ENCODE measurements at regions not wholly inside any gene's neighbourhood (a gene's known extent, or its start where the extent isn't known, plus 50 kb on each side); places are given as distances from the start of the nearest gene placed in this dataset.

GRCh38 chr11:42825598-42825997 is 486.2 kb upstream of the API5 start:
- no peaks in the 10 kb centered on the region for H3K27me3 ChIP-seq (ENCODE audit: control insufficient read depth in 2 of 2, insufficient read depth in 1 of 2, low read length in 1 of 2)
- no peaks in the 10 kb centered on the region for H3K9me3 ChIP-seq (ENCODE audit: control insufficient read depth in 2 of 2, insufficient read depth in 1 of 2, low read length in 1 of 2)
- DNase-seq (ENCODE audit: low read depth in 6 of 9, low spot score in 9 of 9): no peak
- H3K4me1 ChIP-seq (ENCODE audit: control insufficient read depth in 2 of 2, insufficient read depth in 2 of 2, low read length in 2 of 2): no peaks in the 10 kb centered on the region
- no peaks in the 10 kb centered on the region for H3K36me3 ChIP-seq (ENCODE audit: control insufficient read depth in 2 of 2, insufficient read depth in 2 of 2, low read length in 1 of 2)
- no peak overlapping the region for H3K4me3 ChIP-seq (ENCODE audit: low read length in 2 of 2)
- no peak overlapping the region for H3K27ac ChIP-seq (ENCODE audit: low read depth in 1 of 2, low read length in 1 of 2)
- WGBS: 98% methylated on average over 1 of the region's 1 CpG

GRCh38 chr11:42827845-42828244 is 484.0 kb upstream of the API5 start:
- Histone ChIP-seq H3K27ac (ENCODE audit: low read depth in 1 of 2, low read length in 1 of 2) (no peak overlapping the region), H3K4me3 (ENCODE audit: low read length in 2 of 2) (no peak overlapping the region), H3K4me1 (ENCODE audit: control insufficient read depth in 2 of 2, insufficient read depth in 2 of 2, low read length in 2 of 2) (no peaks in the 10 kb centered on the region), H3K9me3 (ENCODE audit: control insufficient read depth in 2 of 2, insufficient read depth in 1 of 2, low read length in 1 of 2) (no peaks in the 10 kb centered on the region), H3K36me3 (ENCODE audit: control insufficient read depth in 2 of 2, insufficient read depth in 2 of 2, low read length in 1 of 2) (no peaks in the 10 kb centered on the region), H3K27me3 (ENCODE audit: control insufficient read depth in 2 of 2, insufficient read depth in 1 of 2, low read length in 1 of 2) (no peaks in the 10 kb centered on the region)
- 70% methylated on average over 2 of the region's 2 CpGs for WGBS
- DNase-seq (ENCODE audit: low read depth in 6 of 9, low spot score in 9 of 9): no peak

- 87% methylated on average over 3 of the region's 3 CpGs for WGBS
- no peak overlapping the region for H3K4me3 ChIP-seq (ENCODE audit: low read length in 2 of 2)
Measured at GRCh38 chr11:42837994-42838393, 473.8 kb upstream of the API5 start.

GRCh38 chr11:42840176-42840829 is 471.5 kb upstream of the API5 start:
- H3K4me3 ChIP-seq (ENCODE audit: low read length in 2 of 2): no peak overlapping the region
- H3K27ac ChIP-seq (ENCODE audit: low read depth in 1 of 2, low read length in 1 of 2): no peak overlapping the region
- H3K9me3 ChIP-seq (ENCODE audit: control insufficient read depth in 2 of 2, insufficient read depth in 1 of 2, low read length in 1 of 2): no peaks in the 10 kb centered on the region
- WGBS: 89% methylated on average over 7 of the region's 7 CpGs
- no peaks in the 10 kb centered on the region for H3K36me3 ChIP-seq (ENCODE audit: control insufficient read depth in 2 of 2, insufficient read depth in 2 of 2, low read length in 1 of 2)
- H3K4me1 ChIP-seq (ENCODE audit: control insufficient read depth in 2 of 2, insufficient read depth in 2 of 2, low read length in 2 of 2): no peaks in the 10 kb centered on the region
- no peak for DNase-seq (ENCODE audit: low read depth in 6 of 9, low spot score in 9 of 9)
- no peaks in the 10 kb centered on the region for H3K27me3 ChIP-seq (ENCODE audit: control insufficient read depth in 2 of 2, insufficient read depth in 1 of 2, low read length in 1 of 2)

More at GRCh38 chr11:42837994-42838393, 473.8 kb upstream of the API5 start:
- DNase-seq (ENCODE audit: low read depth in 6 of 9, low spot score in 9 of 9): no peak
- no peaks in the 10 kb centered on the region for H3K9me3 ChIP-seq (ENCODE audit: control insufficient read depth in 2 of 2, insufficient read depth in 1 of 2, low read length in 1 of 2)
- no peak overlapping the region for H3K27ac ChIP-seq (ENCODE audit: low read depth in 1 of 2, low read length in 1 of 2)
- H3K4me1 ChIP-seq (ENCODE audit: control insufficient read depth in 2 of 2, insufficient read depth in 2 of 2, low read length in 2 of 2): no peaks in the 10 kb centered on the region
- H3K36me3 ChIP-seq (ENCODE audit: control insufficient read depth in 2 of 2, insufficient read depth in 2 of 2, low read length in 1 of 2): no peaks in the 10 kb centered on the region
- no peaks in the 10 kb centered on the region for H3K27me3 ChIP-seq (ENCODE audit: control insufficient read depth in 2 of 2, insufficient read depth in 1 of 2, low read length in 1 of 2)

GRCh38 chr11:42840860-42841259 is 470.9 kb upstream of the API5 start:
- no peak overlapping the region for H3K4me3 ChIP-seq (ENCODE audit: low read length in 2 of 2)
- DNase-seq (ENCODE audit: low read depth in 6 of 9, low spot score in 9 of 9): no peak
- no peak overlapping the region for H3K27ac ChIP-seq (ENCODE audit: low read depth in 1 of 2, low read length in 1 of 2)
- H3K36me3 ChIP-seq (ENCODE audit: control insufficient read depth in 2 of 2, insufficient read depth in 2 of 2, low read length in 1 of 2): no peaks in the 10 kb centered on the region
- H3K4me1 ChIP-seq (ENCODE audit: control insufficient read depth in 2 of 2, insufficient read depth in 2 of 2, low read length in 2 of 2): no peaks in the 10 kb centered on the region
- H3K9me3 ChIP-seq (ENCODE audit: control insufficient read depth in 2 of 2, insufficient read depth in 1 of 2, low read length in 1 of 2): no peaks in the 10 kb centered on the region
- H3K27me3 ChIP-seq (ENCODE audit: control insufficient read depth in 2 of 2, insufficient read depth in 1 of 2, low read length in 1 of 2): no peaks in the 10 kb centered on the region
- 91% methylated on average over 2 of the region's 2 CpGs for WGBS

GRCh38 chr11:42841556-42841955 is 470.2 kb upstream of the API5 start:
- Histone ChIP-seq H3K4me3 (ENCODE audit: low read length in 2 of 2) (no peak overlapping the region), H3K9me3 (ENCODE audit: control insufficient read depth in 2 of 2, insufficient read depth in 1 of 2, low read length in 1 of 2) (no peaks in the 10 kb centered on the region), H3K27me3 (ENCODE audit: control insufficient read depth in 2 of 2, insufficient read depth in 1 of 2, low read length in 1 of 2) (no peaks in the 10 kb centered on the region), H3K27ac (ENCODE audit: low read depth in 1 of 2, low read length in 1 of 2) (no peak overlapping the region), H3K4me1 (ENCODE audit: control insufficient read depth in 2 of 2, insufficient read depth in 2 of 2, low read length in 2 of 2) (no peaks in the 10 kb centered on the region), H3K36me3 (ENCODE audit: control insufficient read depth in 2 of 2, insufficient read depth in 2 of 2, low read length in 1 of 2) (no peaks in the 10 kb centered on the region)
- WGBS: 73% methylated on average over 5 of the region's 5 CpGs
- no peak for DNase-seq (ENCODE audit: low read depth in 6 of 9, low spot score in 9 of 9)

GRCh38 chr11:42849362-42849761 is 462.4 kb upstream of the API5 start:
- no peak for DNase-seq (ENCODE audit: low read depth in 6 of 9, low spot score in 9 of 9)
- no peaks in the 10 kb centered on the region for H3K36me3 ChIP-seq (ENCODE audit: control insufficient read depth in 2 of 2, insufficient read depth in 2 of 2, low read length in 1 of 2)
- H3K4me1 ChIP-seq (ENCODE audit: control insufficient read depth in 2 of 2, insufficient read depth in 2 of 2, low read length in 2 of 2): no peaks in the 10 kb centered on the region
- no peaks in the 10 kb centered on the region for H3K9me3 ChIP-seq (ENCODE audit: control insufficient read depth in 2 of 2, insufficient read depth in 1 of 2, low read length in 1 of 2)
- no peak overlapping the region for H3K4me3 ChIP-seq (ENCODE audit: low read length in 2 of 2)
- no peaks in the 10 kb centered on the region for H3K27me3 ChIP-seq (ENCODE audit: control insufficient read depth in 2 of 2, insufficient read depth in 1 of 2, low read length in 1 of 2)
- no peak overlapping the region for H3K27ac ChIP-seq (ENCODE audit: low read depth in 1 of 2, low read length in 1 of 2)
- 69% methylated on average over 2 of the region's 2 CpGs for WGBS

- DNase-seq (ENCODE audit: low read depth in 6 of 9, low spot score in 9 of 9): no peak
- H3K27me3 ChIP-seq (ENCODE audit: control insufficient read depth in 2 of 2, insufficient read depth in 1 of 2, low read length in 1 of 2): no peaks in the 10 kb centered on the region
- no peak overlapping the region for H3K4me3 ChIP-seq (ENCODE audit: low read length in 2 of 2)
- no peaks in the 10 kb centered on the region for H3K36me3 ChIP-seq (ENCODE audit: control insufficient read depth in 2 of 2, insufficient read depth in 2 of 2, low read length in 1 of 2)
- 77% methylated on average over 2 of the region's 2 CpGs for WGBS
- H3K27ac ChIP-seq (ENCODE audit: low read depth in 1 of 2, low read length in 1 of 2): no peak overlapping the region
- no peaks in the 10 kb centered on the region for H3K4me1 ChIP-seq (ENCODE audit: control insufficient read depth in 2 of 2, insufficient read depth in 2 of 2, low read length in 2 of 2)
- no peaks in the 10 kb centered on the region for H3K9me3 ChIP-seq (ENCODE audit: control insufficient read depth in 2 of 2, insufficient read depth in 1 of 2, low read length in 1 of 2)
Measured at GRCh38 chr11:42857344-42857743, 454.5 kb upstream of the API5 start.

- H3K4me1 ChIP-seq (ENCODE audit: control insufficient read depth in 2 of 2, insufficient read depth in 2 of 2, low read length in 2 of 2): no peaks in the 10 kb centered on the region
- no peaks in the 10 kb centered on the region for H3K27me3 ChIP-seq (ENCODE audit: control insufficient read depth in 2 of 2, insufficient read depth in 1 of 2, low read length in 1 of 2)
- peaks cover 0 to 7% of the 10 kb centered on the region in 2 donors for H3K9me3 ChIP-seq (ENCODE audit: control insufficient read depth in 2 of 2, insufficient read depth in 1 of 2, low read length in 1 of 2)
- H3K4me3 ChIP-seq (ENCODE audit: low read length in 2 of 2): no peak overlapping the region
- no peak overlapping the region for H3K27ac ChIP-seq (ENCODE audit: low read depth in 1 of 2, low read length in 1 of 2)
- H3K36me3 ChIP-seq (ENCODE audit: control insufficient read depth in 2 of 2, insufficient read depth in 2 of 2, low read length in 1 of 2): no peaks in the 10 kb centered on the region
- 88% methylated on average over 3 of the region's 3 CpGs for WGBS
- no peak for DNase-seq (ENCODE audit: low read depth in 6 of 9, low spot score in 9 of 9)
Measured at GRCh38 chr11:42870480-42870879, 441.3 kb upstream of the API5 start.
